Smooth muscle cell (in vitro differentiated cells): ENCODE measurements at regions not wholly inside any gene's neighbourhood (a gene's known extent, or its start where the extent isn't known, plus 50 kb on each side); places are given as distances from the start of the nearest gene placed in this dataset.

Experiments
- DNase-seq: peaks from one replicate; lab custom pipeline; 2025; ENCODE audit not compliant: unreplicated experiment; lab: John Stamatoyannopoulos, UW
- H2AFZ ChIP-seq: fragments of 200-600 bp; sonication (generic); 2 replicates; pipeline ENCODE4 v1.6.0; 2016; ENCODE audit warnings: antibody characterized with exemption, low read depth, mild to moderate bottlenecking
- H3F3A ChIP-seq: fragments of 200-600 bp; sonication (generic); 2 replicates; pipeline ENCODE4 v1.6.0; 2017; ENCODE audit warnings: antibody characterized with exemption, low read depth
- H3K27ac ChIP-seq: fragments of 200-600 bp; sonication (generic); 2 replicates; pipeline ENCODE4 v1.5.1; 2016; ENCODE audit warnings: low read depth, mild to moderate bottlenecking
- H3K27me3 ChIP-seq: fragments of 200-600 bp; sonication (generic); 2 replicates; pipeline ENCODE4 v1.6.1; 2016; ENCODE audit warnings: low read depth, mild to moderate bottlenecking
- H3K36me3 ChIP-seq: fragments of 200-600 bp; sonication (generic); 2 replicates; pipeline ENCODE4 v1.5.1; 2016; ENCODE audit warnings: low read depth
- H3K4me1 ChIP-seq: fragments of 200-600 bp; sonication (generic); 2 replicates; pipeline ENCODE4 v1.5.1; 2016; ENCODE audit warnings: low read depth
- H3K4me2 ChIP-seq: fragments of 200-600 bp; sonication (generic); 2 replicates; pipeline ENCODE4 v1.6.0; 2016; ENCODE audit warnings: mild to moderate bottlenecking
- H3K4me3 ChIP-seq: fragments of 200-600 bp; sonication (generic); 2 replicates; pipeline ENCODE4 v1.5.1; 2016; ENCODE audit warnings: mild to moderate bottlenecking
- H3K79me2 ChIP-seq: fragments of 200-600 bp; sonication (generic); 2 replicates; pipeline ENCODE4 v1.6.0; 2016; ENCODE audit warnings: low read depth, mild to moderate bottlenecking
- H3K9ac ChIP-seq: fragments of 200-600 bp; sonication (generic); 2 replicates; pipeline ENCODE4 v1.6.0; 2016; ENCODE audit warnings: low read depth
- H3K9me3 ChIP-seq: fragments of 200-600 bp; sonication (generic); replicated peaks from 2 replicates; pipeline ENCODE4 v1.5.1; 2016; ENCODE audit warnings: low read depth
- H4K20me1 ChIP-seq: fragments of 200-600 bp; sonication (generic); 2 replicates; pipeline ENCODE4 v1.6.0; 2016; ENCODE audit warnings: low read depth
- WGBS: methylation state at CpG from one replicate; pipeline ENCODE4 v1.1.7; 2016; ENCODE audit warnings: low lambda C conversion rate; 5-methylcytosine and 5-hydroxymethylcytosine counted together
- TF ChIP-seq, protein P1 (sequence below): fragments of 200-600 bp; sonication (generic); IDR thresholded peaks from 2 replicates; pipeline ENCODE4 v1.5.1; 2017; ENCODE audit warnings: borderline replicate concordance, mild to moderate bottlenecking, antibody characterized with exemption; ENCODE audit not compliant: insufficient read depth, poor library complexity, severe bottlenecking

DNA sequence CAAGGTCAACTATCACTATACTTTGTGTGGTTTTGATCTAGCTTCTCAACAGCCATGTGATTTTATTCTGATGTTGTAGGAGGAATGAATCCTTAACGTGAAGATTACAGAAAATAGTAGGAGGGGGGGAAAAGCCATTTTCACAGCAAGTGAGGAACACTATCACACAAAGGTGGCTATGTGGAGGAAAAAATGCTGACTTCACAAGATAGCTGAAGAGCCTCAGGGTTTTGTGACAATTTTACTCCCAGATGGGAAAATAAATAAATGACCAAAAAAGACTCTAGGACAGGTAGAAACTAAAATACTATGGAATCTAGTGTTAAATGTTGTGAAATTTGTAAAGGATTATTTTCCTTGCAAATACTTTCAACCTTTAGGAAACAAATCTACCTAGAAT is 281.0 kb downstream of the ADRA2A start:
- no peaks in the 10 kb centered on the region for H3K36me3 ChIP-seq
- no peaks in the 10 kb centered on the region for H3F3A ChIP-seq
- DNase-seq, result no peak
- no peaks in the 10 kb centered on the region for H3K9me3 ChIP-seq
- H2AFZ ChIP-seq, result no peak overlapping the region
- no peak overlapping the region for H3K4me3 ChIP-seq
- no peak overlapping the region for H3K4me2 ChIP-seq
- 84% methylated on average over 1 of the region's 1 CpG for WGBS
- peaks cover 66% of the 10 kb centered on the region for H3K27me3 ChIP-seq
- no peaks in the 10 kb centered on the region for H3K4me1 ChIP-seq
- H3K27ac ChIP-seq, result no peak overlapping the region
- no peak overlapping the region for H3K9ac ChIP-seq
- no peaks in the 10 kb centered on the region for H4K20me1 ChIP-seq
- no peaks in the 10 kb centered on the region for H3K79me2 ChIP-seq
- TF ChIP-seq, protein P1, sequence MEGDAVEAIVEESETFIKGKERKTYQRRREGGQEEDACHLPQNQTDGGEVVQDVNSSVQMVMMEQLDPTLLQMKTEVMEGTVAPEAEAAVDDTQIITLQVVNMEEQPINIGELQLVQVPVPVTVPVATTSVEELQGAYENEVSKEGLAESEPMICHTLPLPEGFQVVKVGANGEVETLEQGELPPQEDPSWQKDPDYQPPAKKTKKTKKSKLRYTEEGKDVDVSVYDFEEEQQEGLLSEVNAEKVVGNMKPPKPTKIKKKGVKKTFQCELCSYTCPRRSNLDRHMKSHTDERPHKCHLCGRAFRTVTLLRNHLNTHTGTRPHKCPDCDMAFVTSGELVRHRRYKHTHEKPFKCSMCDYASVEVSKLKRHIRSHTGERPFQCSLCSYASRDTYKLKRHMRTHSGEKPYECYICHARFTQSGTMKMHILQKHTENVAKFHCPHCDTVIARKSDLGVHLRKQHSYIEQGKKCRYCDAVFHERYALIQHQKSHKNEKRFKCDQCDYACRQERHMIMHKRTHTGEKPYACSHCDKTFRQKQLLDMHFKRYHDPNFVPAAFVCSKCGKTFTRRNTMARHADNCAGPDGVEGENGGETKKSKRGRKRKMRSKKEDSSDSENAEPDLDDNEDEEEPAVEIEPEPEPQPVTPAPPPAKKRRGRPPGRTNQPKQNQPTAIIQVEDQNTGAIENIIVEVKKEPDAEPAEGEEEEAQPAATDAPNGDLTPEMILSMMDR, result no peak

DNA sequence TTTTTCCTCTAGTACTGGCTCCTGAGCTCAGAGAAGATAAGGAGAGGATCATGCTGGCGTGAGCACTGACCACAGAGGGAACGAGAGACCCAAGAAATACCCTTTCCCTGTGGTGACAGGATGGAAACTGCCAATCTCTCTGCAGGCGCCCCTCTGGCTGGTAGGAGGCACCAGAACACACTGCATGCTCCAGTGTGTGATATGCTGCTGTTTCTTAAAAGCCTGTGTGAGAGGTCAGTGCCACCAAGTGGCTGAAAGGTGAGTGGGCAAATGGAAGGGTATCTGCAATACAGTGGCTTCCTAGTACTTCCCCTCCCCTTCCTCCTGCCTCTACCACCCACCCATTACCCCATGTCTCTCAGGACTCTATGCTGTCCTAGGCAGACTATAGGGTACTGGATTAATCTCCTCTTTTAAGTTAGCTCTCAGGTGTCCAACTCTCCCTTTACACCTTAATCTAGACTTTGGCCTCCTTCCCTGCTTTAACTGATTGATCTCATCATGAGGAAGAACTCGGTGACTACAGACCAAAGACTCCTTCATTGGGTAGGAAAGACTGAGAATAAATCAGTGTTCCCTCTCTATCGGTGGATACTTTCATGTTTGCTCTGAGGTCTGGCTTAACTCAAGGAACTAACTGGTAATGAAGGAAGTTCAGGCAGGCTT is 283.6 kb downstream of the ADRA2A start:
- H3K36me3 ChIP-seq, result no peaks in the 10 kb centered on the region
- no peaks in the 10 kb centered on the region for H4K20me1 ChIP-seq
- no peaks in the 10 kb centered on the region for H3K79me2 ChIP-seq
- DNase-seq, result no peak
- H3K4me3 ChIP-seq, result no peak overlapping the region
- 22% methylated on average over 5 of the region's 5 CpGs for WGBS
- H3K4me1 ChIP-seq, result no peaks in the 10 kb centered on the region
- H3F3A ChIP-seq, result no peaks in the 10 kb centered on the region
- no peak overlapping the region for H2AFZ ChIP-seq
- no peak overlapping the region for H3K27ac ChIP-seq
- TF ChIP-seq, protein P1, result peak; percentile 50
- H3K9ac ChIP-seq, result no peak overlapping the region
- no peak overlapping the region for H3K4me2 ChIP-seq
- H3K9me3 ChIP-seq, result no peaks in the 10 kb centered on the region
- peaks cover 56% of the 10 kb centered on the region for H3K27me3 ChIP-seq

DNA sequence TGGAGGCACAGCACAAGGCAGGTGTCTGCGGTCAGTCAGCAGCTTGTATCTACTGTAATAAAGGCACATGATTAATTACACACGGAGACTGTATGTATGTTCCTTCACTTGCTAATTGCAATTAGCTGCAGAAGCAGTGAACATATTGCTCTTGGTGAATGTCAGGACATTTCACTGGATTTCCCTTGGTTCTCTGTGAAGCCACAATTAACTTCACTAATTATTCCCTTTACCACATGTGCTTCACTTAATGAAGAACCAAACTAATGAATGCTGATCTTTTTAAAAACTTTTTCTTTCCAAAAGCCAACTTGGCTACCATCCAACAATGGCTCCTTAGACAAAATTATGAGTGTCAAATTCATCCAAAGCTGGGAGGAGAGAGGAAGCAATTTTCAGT is 290.7 kb downstream of the ADRA2A start:
- DNase-seq, result no peak
- H4K20me1 ChIP-seq, result no peaks in the 10 kb centered on the region
- no peaks in the 10 kb centered on the region for H3K4me1 ChIP-seq
- no peak overlapping the region for H3K4me2 ChIP-seq
- H3K79me2 ChIP-seq, result no peaks in the 10 kb centered on the region
- H3K4me3 ChIP-seq, result no peak overlapping the region
- H2AFZ ChIP-seq, result no peak overlapping the region
- no peaks in the 10 kb centered on the region for H3K36me3 ChIP-seq
- no peaks in the 10 kb centered on the region for H3F3A ChIP-seq
- TF ChIP-seq, protein P1, result no peak
- peaks cover 37% of the 10 kb centered on the region for H3K27me3 ChIP-seq
- no peak overlapping the region for H3K9ac ChIP-seq
- 91% methylated on average over 2 of the region's 2 CpGs for WGBS
- no peak overlapping the region for H3K27ac ChIP-seq
- no peaks in the 10 kb centered on the region for H3K9me3 ChIP-seq

DNA sequence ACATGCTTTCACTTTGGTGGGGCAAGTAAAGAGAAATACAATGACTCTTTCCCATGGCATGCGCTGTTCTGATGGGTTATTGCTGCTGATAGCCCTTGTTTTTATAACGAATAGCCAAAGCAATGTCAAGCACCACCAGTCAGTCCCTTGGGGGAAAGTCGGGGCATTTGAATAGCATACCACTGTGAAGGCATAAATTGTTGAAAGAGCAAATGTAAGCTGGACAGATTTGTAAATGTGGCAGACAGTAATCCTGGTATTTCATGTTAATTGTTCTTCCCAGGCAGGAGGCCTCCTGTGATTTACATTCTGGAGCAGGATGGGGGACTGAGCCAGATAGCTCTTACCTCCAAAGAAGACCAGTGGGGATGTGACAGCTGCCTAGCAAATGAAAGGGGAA is 293.3 kb downstream of the ADRA2A start:
- Histone ChIP-seq H3K79me2 (no peaks in the 10 kb centered on the region), H3K9ac (no peak overlapping the region), H3K4me1 (no peaks in the 10 kb centered on the region), H3K4me3 (no peak overlapping the region), H3K4me2 (no peak overlapping the region), H4K20me1 (no peaks in the 10 kb centered on the region), H3K9me3 (no peaks in the 10 kb centered on the region), H3F3A (no peaks in the 10 kb centered on the region), H3K27me3 (peaks cover 21% of the 10 kb centered on the region), H3K27ac (no peak overlapping the region), H3K36me3 (no peaks in the 10 kb centered on the region), H2AFZ (no peak overlapping the region)
- TF ChIP-seq, protein P1, result no peak
- no peak for DNase-seq
- 23% methylated on average over 3 of the region's 3 CpGs for WGBS
